SK-N-SH (cell line): ENCODE measurements at regions not wholly inside any gene's neighbourhood (a gene's known extent, or its start where the extent isn't known, plus 50 kb on each side); places are given as distances from the start of the nearest gene placed in this dataset.

Source experiments
- CHD2 ChIP-seq: fragments of 150-350 bp; IDR thresholded peaks from 2 replicates; pipeline ENCODE4 v1.6.1; 2018; ENCODE audit warnings: low read length; ENCODE audit not compliant: partially characterized antibody
- CTCF ChIP-seq: fragments of 200-600 bp; sonication (generic); IDR thresholded peaks from 2 replicates; pipeline ENCODE4 v1.6.1; 2017; ENCODE audit warnings: antibody characterized with exemption, mild to moderate bottlenecking, moderate library complexity
- FOSL2 ChIP-seq: IDR thresholded peaks from 2 replicates; pipeline ENCODE4 v1.4.0; 2012; ENCODE audit warnings: low read depth, mild to moderate bottlenecking, moderate library complexity, borderline replicate concordance
- FOXM1 ChIP-seq: IDR thresholded peaks from 2 replicates; pipeline ENCODE4 v1.4.0; 2012; ENCODE audit warnings: low read depth, mild to moderate bottlenecking
- GATA2 ChIP-seq: sonication (generic); formaldehyde crosslinking; IDR thresholded peaks from 2 replicates; pipeline ENCODE4 v1.5.0; 2020; ENCODE audit warnings: mild to moderate bottlenecking, missing genetic modification reagents
- JUND ChIP-seq: IDR thresholded peaks from 2 replicates; pipeline ENCODE4 v1.4.0; 2012
- MXI1 ChIP-seq: IDR thresholded peaks from 2 replicates; pipeline ENCODE4 v1.6.1; 2012; ENCODE audit warnings: mild to moderate bottlenecking, low read depth, low read length, improper control_type of control experiment
- PBX3 ChIP-seq: IDR thresholded peaks from 2 replicates; pipeline ENCODE4; 2012
- POLR2AphosphoS5 ChIP-seq: IDR thresholded peaks from 2 replicates; pipeline ENCODE4 v1.6.1; 2012; ENCODE audit warnings: low read depth, low read length
- SMC3 ChIP-seq: IDR thresholded peaks from 2 replicates; pipeline ENCODE4 v1.6.1; 2012; ENCODE audit warnings: low read depth, low read length, improper control_type of control experiment
- TCF12 ChIP-seq: IDR thresholded peaks from 2 replicates; pipeline ENCODE4 v1.4.0; 2012
- TEAD4 ChIP-seq: IDR thresholded peaks from 2 replicates; pipeline ENCODE4 v1.4.0; 2012; ENCODE audit warnings: mild to moderate bottlenecking, borderline replicate concordance; ENCODE audit not compliant: insufficient read depth
- USF1 ChIP-seq: IDR thresholded peaks from 2 replicates; pipeline ENCODE4 v1.4.0; 2012; ENCODE audit warnings: low read depth, borderline replicate concordance
- YY1 ChIP-seq: IDR thresholded peaks from 2 replicates; pipeline ENCODE4 v1.4.0; 2012; ENCODE audit warnings: low read depth, mild to moderate bottlenecking

GRCh38 chr5:164832516-164832915, 1327.1 kb downstream of the MAT2B start:
- TF ChIP-seq USF1 (no peak), PBX3 (no peak), MXI1 (no peak), TEAD4 (no peak), FOSL2 (no peak), GATA2 (no peak), YY1 (no peak), FOXM1 (no peak), JUND (no peak), POLR2AphosphoS5 (no peak), CTCF (no peak), SMC3 (no peak), TCF12 (no peak), CHD2 (no peak)
